Neural cell (in vitro differentiated cells): ENCODE measurements at regions not wholly inside any gene's neighbourhood (a gene's known extent, or its start where the extent isn't known, plus 50 kb on each side); places are given as distances from the start of the nearest gene placed in this dataset.

Source experiments
- H2AFZ ChIP-seq: fragments of 200-600, 300-800 bp; sonication (generic), shearing (Covaris generic); 2 replicates; pipeline ENCODE4 v1.6.0; 2014; ENCODE audit warnings: low read depth, mild to moderate bottlenecking, antibody characterized with exemption, low read length, moderate library complexity
- H3F3A ChIP-seq: fragments of 200-600 bp; shearing (Covaris generic); 2 replicates; pipeline ENCODE4 v1.6.1; 2016; ENCODE audit warnings: mild to moderate bottlenecking, moderate library complexity, mixed read lengths, antibody characterized with exemption, low read length; ENCODE audit not compliant: insufficient read depth, poor library complexity, severe bottlenecking
- H3K27ac ChIP-seq: fragments of 200-600, 300-800 bp; sonication (generic), shearing (Covaris generic); 2 replicates; pipeline ENCODE4 v1.5.1; 2014; ENCODE audit warnings: mild to moderate bottlenecking, low read length, moderate library complexity
- H3K27me3 ChIP-seq: fragments of 300-800, 200-600 bp; sonication (generic), shearing (Covaris generic); 2 replicates; pipeline ENCODE4 v1.6.0; 2014; ENCODE audit warnings: mild to moderate bottlenecking, low read depth, low read length, moderate library complexity; ENCODE audit not compliant: insufficient read depth
- H3K36me3 ChIP-seq: fragments of 300-800, 200-600 bp; sonication (generic), shearing (Covaris generic); 2 replicates; pipeline ENCODE4 v1.5.1; 2014; ENCODE audit warnings: mild to moderate bottlenecking, antibody characterized with exemption, low read length, moderate library complexity; ENCODE audit not compliant: insufficient read depth
- H3K4me2 ChIP-seq: fragments of 300-800, 200-600 bp; sonication (generic), shearing (Covaris generic); 2 replicates; pipeline ENCODE4 v1.6.0; 2014; ENCODE audit warnings: mild to moderate bottlenecking, low read length
- H3K4me3 ChIP-seq: fragments of 300-800, 200-600 bp; sonication (generic), shearing (Covaris generic); 2 replicates; pipeline ENCODE4 v1.5.1; 2014; ENCODE audit warnings: mild to moderate bottlenecking, low read length, moderate library complexity
- H3K79me2 ChIP-seq: fragments of 200-600 bp; shearing (Covaris generic); replicated peaks from 2 replicates; pipeline ENCODE4 v1.6.0; 2014; ENCODE audit warnings: mild to moderate bottlenecking, low read length, moderate library complexity; ENCODE audit not compliant: insufficient read depth
- H3K9ac ChIP-seq: fragments of 300-800, 200-600 bp; sonication (generic), shearing (Covaris generic); 2 replicates; pipeline ENCODE4 v1.6.1; 2016; ENCODE audit warnings: mild to moderate bottlenecking, low read length, mixed read lengths
- H3K9me2 ChIP-seq: fragments of 200-600 bp; shearing (Covaris generic); 2 replicates; pipeline ENCODE4 v1.6.1; 2016; ENCODE audit warnings: mild to moderate bottlenecking, low read length, mixed read lengths; ENCODE audit not compliant: insufficient read depth
- H3K9me3 ChIP-seq: fragments of 200-600, 300-800 bp; sonication (generic), shearing (Covaris generic); 2 replicates; pipeline ENCODE4 v1.6.1; 2016; ENCODE audit warnings: mild to moderate bottlenecking, mixed run types, low read length, moderate library complexity, mixed read lengths
- H4K20me1 ChIP-seq: fragments of 200-600 bp; shearing (Covaris generic); 2 replicates; pipeline ENCODE4 v1.6.1; 2016; ENCODE audit warnings: mild to moderate bottlenecking, mixed run types; ENCODE audit not compliant: insufficient read depth
- CTCF ChIP-seq: fragments of 450-650 bp; IDR thresholded peaks from 2 replicates; pipeline ENCODE4 v1.5.1; 2014; ENCODE audit warnings: antibody characterized with exemption, mild to moderate bottlenecking, moderate library complexity; ENCODE audit not compliant: poor library complexity, severe bottlenecking
- EP300 ChIP-seq: fragments of 450-650 bp; conservative IDR thresholded peaks from 2 replicates; pipeline ENCODE4 v1.6.1; 2014; ENCODE audit warnings: antibody characterized with exemption, mild to moderate bottlenecking, moderate library complexity; ENCODE audit not compliant: poor library complexity, severe bottlenecking
- EZH2 ChIP-seq: fragments of 200-600, 300-800 bp; shearing (Covaris generic), sonication (generic); IDR thresholded peaks from 2 replicates; pipeline ENCODE4 v1.6.1; 2014; ENCODE audit warnings: antibody characterized with exemption, low read length, borderline replicate concordance, mild to moderate bottlenecking; ENCODE audit not compliant: insufficient read depth, poor library complexity, severe bottlenecking
- MXI1 ChIP-seq: fragments of 450-650 bp; conservative IDR thresholded peaks from 2 replicates; pipeline ENCODE4 v1.6.1; 2014; ENCODE audit warnings: antibody characterized with exemption, mild to moderate bottlenecking; ENCODE audit not compliant: poor library complexity, severe bottlenecking
- POLR2AphosphoS5 ChIP-seq: IDR thresholded peaks from 2 replicates; pipeline ENCODE4 v1.6.1; 2012
- RAD21 ChIP-seq: fragments of 450-650 bp; conservative IDR thresholded peaks from 2 replicates; pipeline ENCODE4 v1.6.1; 2014; ENCODE audit warnings: antibody characterized with exemption, mild to moderate bottlenecking, moderate library complexity
- REST ChIP-seq: IDR thresholded peaks from 2 replicates; pipeline ENCODE4 v1.6.1; 2012; ENCODE audit warnings: borderline replicate concordance
- SMC3 ChIP-seq: fragments of 450-650 bp; conservative IDR thresholded peaks from 2 replicates; pipeline ENCODE4 v1.6.1; 2014; ENCODE audit warnings: antibody characterized with exemption, mild to moderate bottlenecking, moderate library complexity; ENCODE audit not compliant: poor library complexity
- TAF1 ChIP-seq: IDR thresholded peaks from 2 replicates; pipeline ENCODE4 v1.6.1; 2012; ENCODE audit warnings: low read depth

GRCh38 chr18:72985686-72986085 is 117.9 kb upstream of the NETO1 start:
- H2AFZ ChIP-seq, result no peak overlapping the region
- no peaks in the 10 kb centered on the region for H3K9me3 ChIP-seq
- H3K4me3 ChIP-seq, result no peak overlapping the region
- H3K79me2 ChIP-seq, result no peaks in the 10 kb centered on the region
- H3K9me2 ChIP-seq, result no peaks in the 10 kb centered on the region
- no peaks in the 10 kb centered on the region for H3F3A ChIP-seq
- H3K36me3 ChIP-seq, result no peaks in the 10 kb centered on the region
- no peak overlapping the region for H3K4me2 ChIP-seq
- no peaks in the 10 kb centered on the region for H3K27me3 ChIP-seq
- H4K20me1 ChIP-seq, result no peaks in the 10 kb centered on the region
- no peak for TF ChIP-seq EZH2
- no peak overlapping the region for H3K27ac ChIP-seq
- H3K9ac ChIP-seq, result no peak overlapping the region

- Histone ChIP-seq H3K4me2 (no peak overlapping the region), H3K9ac (no peak overlapping the region), H3K4me3 (no peak overlapping the region), H3K27ac (no peak overlapping the region), H4K20me1 (no peaks in the 10 kb centered on the region), H3K36me3 (no peaks in the 10 kb centered on the region), H3K79me2 (no peaks in the 10 kb centered on the region), H3K9me2 (no peaks in the 10 kb centered on the region), H3K9me3 (no peaks in the 10 kb centered on the region), H3K27me3 (no peaks in the 10 kb centered on the region), H3F3A (no peaks in the 10 kb centered on the region), H2AFZ (no peak overlapping the region)
- TF ChIP-seq REST, result no peak
- no peak for TF ChIP-seq TAF1
- no peak for TF ChIP-seq POLR2AphosphoS5
- no peak for TF ChIP-seq SMC3
- no peak for TF ChIP-seq RAD21
- no peak for TF ChIP-seq CTCF
Observed at GRCh38 chr18:72984290-72984689, 116.5 kb upstream of the NETO1 start.

GRCh38 chr18:72973841-72974240 is 106.1 kb upstream of the NETO1 start:
- Histone ChIP-seq H3K79me2 (no peaks in the 10 kb centered on the region), H3K27ac (no peak overlapping the region), H3F3A (no peaks in the 10 kb centered on the region), H3K9me2 (no peaks in the 10 kb centered on the region), H3K9ac (no peak overlapping the region), H2AFZ (no peak overlapping the region), H4K20me1 (no peaks in the 10 kb centered on the region), H3K4me2 (no peak overlapping the region), H3K9me3 (no peaks in the 10 kb centered on the region), H3K27me3 (no peaks in the 10 kb centered on the region), H3K36me3 (no peaks in the 10 kb centered on the region), H3K4me3 (no peak overlapping the region)
- no peak for TF ChIP-seq CTCF
- no peak for TF ChIP-seq SMC3
- TF ChIP-seq EZH2, result no peak
- TF ChIP-seq REST, result no peak
- no peak for TF ChIP-seq TAF1
- no peak for TF ChIP-seq MXI1
- no peak for TF ChIP-seq RAD21
- TF ChIP-seq POLR2AphosphoS5, result no peak
- TF ChIP-seq EP300, result no peak
